WI38 (cell line): ENCODE measurements at regions not wholly inside any gene's neighbourhood (a gene's known extent, or its start where the extent isn't known, plus 50 kb on each side); places are given as distances from the start of the nearest gene placed in this dataset.

ENCODE experiments used
- H3K4me3 ChIP-seq: 2 replicates; pipeline ENCODE4 v1.5.1; 2011; ENCODE audit warnings: low read depth, mild to moderate bottlenecking, control low read depth, low read length
- CTCF ChIP-seq: IDR thresholded peaks from 2 replicates; pipeline ENCODE4 v1.5.1; 2012; ENCODE audit warnings: low read depth, mild to moderate bottlenecking, control low read depth, low read length

- no peak for TF ChIP-seq CTCF
- H3K4me3 ChIP-seq = no peak overlapping the region
Measured at GRCh38 chr20:19952392-19952791, 64.8 kb upstream of the NAA20 start.

GRCh38 chr20:19953606-19954005 is 63.6 kb upstream of the NAA20 start:
- no peak overlapping the region for H3K4me3 ChIP-seq
- no peak for TF ChIP-seq CTCF

- TF ChIP-seq CTCF = no peak
Measured at GRCh38 chr20:19956976-19957375, 60.2 kb upstream of the NAA20 start.

GRCh38 chr20:19958219-19958618 is 58.9 kb upstream of the NAA20 start:
- TF ChIP-seq CTCF = no peak
- no peak overlapping the region for H3K4me3 ChIP-seq

More at GRCh38 chr20:19956976-19957375, 60.2 kb upstream of the NAA20 start:
- H3K4me3 ChIP-seq = no peak overlapping the region

GRCh38 chr20:19958928-19959327 is 58.2 kb upstream of the NAA20 start:
- TF ChIP-seq CTCF = no peak

GRCh38 chr20:19960745-19961144 is 56.4 kb upstream of the NAA20 start:
- no peak for TF ChIP-seq CTCF
- H3K4me3 ChIP-seq = no peak overlapping the region

More at GRCh38 chr20:19958928-19959327, 58.2 kb upstream of the NAA20 start:
- no peak overlapping the region for H3K4me3 ChIP-seq

- no peak overlapping the region for H3K4me3 ChIP-seq
- no peak for TF ChIP-seq CTCF
Measured at GRCh38 chr20:19961293-19961692, 55.9 kb upstream of the NAA20 start.
